Ovary (tissue), 7 donors: ENCODE measurements at regions not wholly inside any gene's neighbourhood (a gene's known extent, or its start where the extent isn't known, plus 50 kb on each side); places are given as distances from the start of the nearest gene placed in this dataset.

ENCODE experiments used
- DNase-seq, 5 donors: peaks; one replicate each; pipeline ENCODE4 v3.0.0-alpha.2; 2019 to 2020
- H3K27ac ChIP-seq, 2 donors: fragments of 200-600 bp; one replicate each; pipeline versions ENCODE4 v1.5.1 to v1.8.0; 2019 to 2022
- H3K27me3 ChIP-seq: fragments of 200-600 bp; one replicate; pipeline ENCODE4 v1.8.0; 2022
- H3K36me3 ChIP-seq: fragments of 200-600 bp; sonication (generic); one replicate; pipeline ENCODE4 v1.5.1; 2019
- H3K4me1 ChIP-seq: one replicate; pipeline ENCODE4 v1.8.1; 2013; ENCODE audit warnings: mild to moderate bottlenecking, moderate library complexity; ENCODE audit not compliant: insufficient read depth
- H3K4me3 ChIP-seq: fragments of 200-600 bp; sonication (generic); one replicate; pipeline ENCODE4 v1.5.1; 2017
- H3K9me3 ChIP-seq, 2 donors: fragments of 200-600 bp in 1 of 2; sonication (generic) in 1 of 2; one replicate each; pipeline versions ENCODE4 v1.5.1 to v1.8.1; 2013 to 2019; ENCODE audit warnings: mild to moderate bottlenecking in 1 of 2, moderate library complexity in 1 of 2
- CTCF ChIP-seq, 3 donors: fragments of 450-650 bp in 2 of 3; fragments of 200-600 bp in 1 of 3; IDR thresholded peaks; one replicate each; pipeline versions ENCODE4 v1.5.1 to v1.8.0; 2016 to 2022; ENCODE audit warnings: antibody characterized with exemption in 3 of 3, mild to moderate bottlenecking in 1 of 3
- EP300 ChIP-seq: sonication (generic); formaldehyde crosslinking; IDR thresholded peaks from one replicate; pipeline ENCODE4 v1.6.1; 2017; ENCODE audit warnings: antibody characterized with exemption
- POLR2A ChIP-seq: fragments of 450-650 bp; IDR thresholded peaks from one replicate; pipeline ENCODE4 v1.6.1; 2017; ENCODE audit warnings: antibody characterized with exemption, mild to moderate bottlenecking, moderate library complexity
- WGBS, 3 donors: extraction: QIAGEN DNeasy Blood & Tissue Kit in 1 of 3; methylation state at CpG; one replicate each; pipeline versions ENCODE4 v1.1.5 to v1.1.7; 2013 to 2017; 5-methylcytosine and 5-hydroxymethylcytosine counted together
- intact Hi-C, 4 donors: fragments of 100-400 bp; cut with DNase I; formaldehyde crosslinking; loops; one replicate each; pipeline versions ENCODE4 v1.11.0 to v1.15.1; 2022 to 2023
- donor health status: DM: no; HTN: no; CAD: no; lungs with moderate emphysema.
- donor health status: DM: no; HTN: no; CAD: no.
- donor health status: Bipolar disorder and iron deficiency.
- donor health status: DM: no; HTN: no; CAD: no.
- donor health status: DM: yes; HTN: yes; CAD: no.

- Histone ChIP-seq H3K4me3 (no peak overlapping the region), H3K4me1 (no peaks in the 10 kb centered on the region), H3K36me3 (no peaks in the 10 kb centered on the region), H3K9me3 (no peaks in the 10 kb centered on the region), H3K27me3 (no peaks in the 10 kb centered on the region), H3K27ac (no peak overlapping the region)
- intact Hi-C loops: no loop called here
- WGBS, 3 donors: 32 to 45% (median 43%) methylated on average over 6 of the region's 6 CpGs
- peak in 4 of 5 donors; percentile 14 to 50 (median 24) for DNase-seq
- no peak for TF ChIP-seq POLR2A
- no peak for TF ChIP-seq EP300
- TF ChIP-seq CTCF (IDR thresholded peaks at IDR 0.05): no peak
Measured at GRCh38 chr7:131859147-131859821, 302.9 kb upstream of the PODXL start.

- no peak for DNase-seq
- Histone ChIP-seq H3K4me1 (no peaks in the 10 kb centered on the region), H3K27ac (no peak overlapping the region), H3K36me3 (no peaks in the 10 kb centered on the region), H3K27me3 (no peaks in the 10 kb centered on the region), H3K4me3 (no peak overlapping the region), H3K9me3 (no peaks in the 10 kb centered on the region)
- intact Hi-C loops: no loop called here
- WGBS, 3 donors: 67 to 77% (median 69%) methylated on average over 2 of the region's 2 CpGs
- TF ChIP-seq CTCF (IDR thresholded peaks at IDR 0.05): no peak
- TF ChIP-seq POLR2A: no peak
- TF ChIP-seq EP300: no peak
Measured at GRCh38 chr7:131858611-131859010, 302.2 kb upstream of the PODXL start.

- intact Hi-C loops: no loop called here
- Histone ChIP-seq H3K4me3 (no peak overlapping the region), H3K9me3 (no peaks in the 10 kb centered on the region), H3K27ac (no peak overlapping the region), H3K36me3 (no peaks in the 10 kb centered on the region), H3K27me3 (no peaks in the 10 kb centered on the region), H3K4me1 (no peaks in the 10 kb centered on the region)
- 84 to 92% (median 86%) methylated on average over 7 of the region's 7 CpGs for WGBS, 3 donors
- DNase-seq: no peak
- TF ChIP-seq CTCF (IDR thresholded peaks at IDR 0.05): no peak
- no peak for TF ChIP-seq EP300
- no peak for TF ChIP-seq POLR2A
Measured at GRCh38 chr7:131849472-131849871, 293.0 kb upstream of the PODXL start.

GRCh38 chr7:131848033-131848432 lies 291.6 kb upstream of the PODXL start:
- Histone ChIP-seq H3K4me3 (no peak overlapping the region), H3K27ac (no peak overlapping the region), H3K9me3 (no peaks in the 10 kb centered on the region), H3K36me3 (no peaks in the 10 kb centered on the region), H3K4me1 (no peaks in the 10 kb centered on the region), H3K27me3 (no peaks in the 10 kb centered on the region)
- 88 to 92% (median 89%) methylated on average over 7 of the region's 7 CpGs for WGBS, 3 donors
- no peak for DNase-seq
- intact Hi-C loops: no loop called here
- no peak for TF ChIP-seq EP300
- TF ChIP-seq POLR2A: no peak
- no peak for TF ChIP-seq CTCF (IDR thresholded peaks at IDR 0.05)
